ENCODE measurements at regions not wholly inside any gene's neighbourhood (a gene's known extent, or its start where the extent isn't known, plus 50 kb on each side); places are given as distances from the start of the nearest gene placed in this dataset.

DNA sequence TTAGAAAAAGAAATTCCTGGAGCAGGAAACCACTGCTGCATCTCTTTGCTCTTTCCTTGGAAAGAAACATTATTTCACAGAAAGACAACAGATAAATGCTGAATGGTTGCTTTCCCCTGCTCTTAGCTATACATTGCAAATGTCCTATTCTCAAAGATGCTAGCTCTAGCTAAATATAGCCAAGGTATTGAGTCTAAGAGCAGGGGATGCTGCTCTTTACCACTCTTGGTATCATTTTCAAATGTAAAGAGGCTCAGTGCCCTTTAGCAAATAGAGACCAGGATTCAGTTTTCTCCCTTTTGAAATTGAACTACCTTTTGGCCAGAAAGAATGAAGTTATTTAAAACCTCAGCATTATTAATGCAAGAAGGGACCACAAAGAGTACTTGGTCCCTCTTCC, 104.0 kb upstream of the FUT8 start:
- DNase-seq (ENCODE audit: insufficient read length), result no peak
- peak; percentile 86 for FAIRE-seq
- TF ChIP-seq POLR2A (IDR thresholded peaks at IDR 0.05; ENCODE audit: low read depth, low read length) (no peak), TAF1 (IDR thresholded peaks at IDR 0.05; ENCODE audit: borderline replicate concordance, low read depth, low read length) (no peak), POLR2AphosphoS5 (IDR thresholded peaks at IDR 0.05; ENCODE audit: low read depth, low read length) (no peak)

DNA sequence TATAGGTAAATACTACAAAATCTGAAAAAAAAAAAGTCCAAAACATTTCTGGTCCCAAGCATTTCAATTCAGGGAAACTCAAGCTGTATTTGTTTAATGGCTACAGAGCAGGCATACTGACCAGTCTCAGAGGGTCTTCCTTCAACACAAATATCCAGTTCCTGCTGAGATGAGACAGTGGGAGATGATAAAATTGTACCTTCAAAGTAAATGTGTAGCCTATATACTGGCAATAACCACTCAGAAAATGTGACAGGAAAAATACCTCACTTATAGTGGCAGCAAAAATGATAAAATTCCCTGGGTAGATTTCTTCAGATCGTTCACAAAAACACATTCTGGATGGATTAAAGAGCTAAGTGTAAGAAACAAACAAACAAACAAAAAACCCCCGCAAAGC, 102.0 kb upstream of the FUT8 start:
- no peak for FAIRE-seq

DNA sequence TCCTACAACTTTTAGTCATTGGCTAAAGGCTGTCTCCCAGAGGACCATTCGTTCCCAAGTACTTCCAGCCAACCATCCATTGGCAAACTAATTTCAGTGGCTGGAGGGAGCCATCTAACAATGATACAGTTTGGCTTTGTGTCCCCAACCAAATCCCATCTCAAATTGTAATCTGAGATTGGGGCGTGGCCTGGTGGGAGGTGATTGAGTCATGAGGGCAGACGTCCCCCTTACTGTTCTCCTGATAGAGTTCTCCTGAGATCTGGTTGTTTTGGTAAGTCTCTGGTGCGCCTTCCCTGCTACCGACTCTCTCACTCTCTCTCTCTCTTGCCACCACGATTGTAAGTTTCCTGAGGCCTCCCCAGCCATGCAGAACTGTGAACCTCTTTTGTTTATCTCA, 99.7 kb upstream of the FUT8 start:
- no peak for TF ChIP-seq POLR2AphosphoS5 (IDR thresholded peaks at IDR 0.05; ENCODE audit: low read depth, low read length)
- no peak for TF ChIP-seq TAF1 (IDR thresholded peaks at IDR 0.05; ENCODE audit: borderline replicate concordance, low read depth, low read length)
- TF ChIP-seq POLR2A (IDR thresholded peaks at IDR 0.05; ENCODE audit: low read depth, low read length), result no peak
- peak; percentile 81 for FAIRE-seq
- no peak for DNase-seq (ENCODE audit: insufficient read length)

More for the DNA sequence above, 102.0 kb upstream of the FUT8 start:
- DNase-seq (ENCODE audit: insufficient read length), result no peak
- TF ChIP-seq POLR2AphosphoS5 (IDR thresholded peaks at IDR 0.05; ENCODE audit: low read depth, low read length) (no peak), TAF1 (IDR thresholded peaks at IDR 0.05; ENCODE audit: borderline replicate concordance, low read depth, low read length) (no peak), POLR2A (IDR thresholded peaks at IDR 0.05; ENCODE audit: low read depth, low read length) (no peak)

DNA sequence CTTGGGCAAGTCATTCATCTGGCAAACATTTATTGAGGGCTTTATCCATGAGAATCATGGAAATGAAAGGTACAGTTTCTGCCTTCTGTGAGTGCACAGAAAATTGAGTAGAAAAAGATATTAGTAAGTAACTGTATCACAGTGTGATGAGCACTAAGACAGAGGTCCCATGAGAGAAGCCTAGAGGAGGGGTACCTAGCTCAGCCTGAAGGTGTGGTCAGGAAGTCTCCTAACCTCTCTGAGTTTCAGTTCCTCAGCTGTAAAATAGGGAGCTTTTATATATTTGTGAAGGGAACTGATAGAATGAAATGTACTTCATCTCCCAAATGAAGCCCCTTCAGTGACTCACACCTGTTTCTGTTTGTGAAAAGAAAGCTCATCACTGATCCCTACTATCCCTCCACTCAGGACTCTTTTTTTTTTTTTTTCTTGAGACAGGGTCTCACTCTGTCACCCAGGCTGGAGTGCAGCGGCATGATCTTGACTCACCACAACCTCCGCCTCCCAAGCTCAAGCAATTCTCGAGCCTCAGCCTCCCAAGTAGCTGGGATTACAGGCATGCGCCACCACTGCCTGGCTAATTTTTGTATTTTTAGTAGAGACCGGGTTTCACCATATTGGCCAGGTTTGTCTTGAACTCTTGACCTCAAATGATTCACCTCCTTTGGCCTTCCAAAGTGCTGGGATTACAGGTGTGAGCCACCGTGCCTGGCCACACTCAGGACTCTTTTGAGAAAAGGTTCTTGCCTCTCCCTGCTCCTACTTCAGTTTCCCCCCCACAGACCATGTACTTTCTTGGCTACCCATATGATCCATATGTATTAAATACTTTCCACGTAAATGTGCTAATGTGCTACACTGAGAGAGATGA, 93.7 kb upstream of the FUT8 start:
- no peak for DNase-seq (ENCODE audit: insufficient read length)
- TF ChIP-seq TAF1 (IDR thresholded peaks at IDR 0.05; ENCODE audit: borderline replicate concordance, low read depth, low read length), result no peak
- 0 out of 2 replicates have a peak, but pooled peaks have one; percentile 10 for TF ChIP-seq POLR2AphosphoS5 (IDR thresholded peaks at IDR 0.05; ENCODE audit: low read depth, low read length)
- FAIRE-seq, result peak; percentile 65

DNA sequence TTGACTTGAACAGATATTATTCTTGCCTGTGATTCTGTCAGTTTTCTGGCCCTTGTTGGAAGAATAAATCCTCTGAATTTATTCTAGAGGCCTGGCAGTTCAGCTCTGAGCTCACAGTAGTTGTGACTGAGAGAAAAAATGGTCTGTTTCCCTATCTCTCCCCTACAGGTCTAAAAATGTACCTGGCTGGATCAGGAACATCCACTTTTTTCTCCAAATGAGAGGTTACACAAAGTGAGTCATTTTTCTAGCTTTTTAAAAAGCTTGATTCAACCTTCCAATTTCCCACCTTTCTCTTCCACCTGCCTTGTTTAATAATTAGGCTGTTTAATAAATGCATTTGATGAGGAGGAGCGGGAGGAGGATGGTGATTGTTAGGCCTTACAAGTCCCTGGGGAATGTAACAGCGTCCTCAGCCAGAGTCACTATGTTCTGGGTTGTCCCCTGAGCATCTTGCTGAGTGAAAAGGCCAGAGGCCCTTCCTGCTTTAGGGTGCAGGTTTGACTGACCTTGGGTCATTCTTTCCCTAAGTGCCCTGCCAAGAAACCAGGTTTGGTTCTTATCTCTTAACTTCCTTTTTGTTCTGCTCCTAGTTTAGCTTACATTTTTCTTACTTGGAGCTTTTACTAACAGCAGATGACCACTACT, 91.7 kb upstream of the FUT8 start:
- no peak for TF ChIP-seq POLR2A (IDR thresholded peaks at IDR 0.05; ENCODE audit: low read depth, low read length)
- no peak for FAIRE-seq
- DNase-seq (ENCODE audit: insufficient read length), result no peak

DNA sequence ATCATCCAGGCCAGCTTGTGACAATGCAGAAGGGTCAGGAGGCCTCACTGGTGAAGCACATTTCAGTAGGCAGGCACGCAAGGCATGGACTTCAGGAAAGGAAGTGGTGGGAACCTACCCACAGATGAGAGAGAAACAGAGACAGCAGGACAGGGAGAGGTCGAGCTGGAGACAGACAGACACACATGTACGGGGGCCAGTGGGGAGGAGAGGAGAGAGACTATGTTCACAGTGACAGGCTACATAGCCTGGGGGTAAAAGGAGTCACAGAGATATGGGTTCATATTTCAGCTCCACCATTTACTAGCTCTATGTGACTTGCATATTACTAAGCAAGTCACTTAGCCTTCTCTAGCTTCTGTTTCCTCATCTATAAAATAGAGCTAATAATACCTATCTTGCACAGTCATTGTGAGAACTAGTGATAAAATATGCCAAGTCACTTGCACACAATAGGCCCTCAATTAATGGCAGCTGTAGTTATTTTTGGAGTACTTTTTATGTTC, 91.1 kb upstream of the FUT8 start:
- DNase-seq (ENCODE audit: insufficient read length) (no peak), FAIRE-seq (peak; percentile 92)
- TF ChIP-seq TAF1 (IDR thresholded peaks at IDR 0.05; ENCODE audit: borderline replicate concordance, low read depth, low read length) (no peak), POLR2A (IDR thresholded peaks at IDR 0.05; ENCODE audit: low read depth, low read length) (peak; percentile 55; the same call in 1 of the 2 replicates), POLR2AphosphoS5 (IDR thresholded peaks at IDR 0.05; ENCODE audit: low read depth, low read length) (0 out of 2 replicates have a peak, but pooled peaks have one; percentile 52)

DNA sequence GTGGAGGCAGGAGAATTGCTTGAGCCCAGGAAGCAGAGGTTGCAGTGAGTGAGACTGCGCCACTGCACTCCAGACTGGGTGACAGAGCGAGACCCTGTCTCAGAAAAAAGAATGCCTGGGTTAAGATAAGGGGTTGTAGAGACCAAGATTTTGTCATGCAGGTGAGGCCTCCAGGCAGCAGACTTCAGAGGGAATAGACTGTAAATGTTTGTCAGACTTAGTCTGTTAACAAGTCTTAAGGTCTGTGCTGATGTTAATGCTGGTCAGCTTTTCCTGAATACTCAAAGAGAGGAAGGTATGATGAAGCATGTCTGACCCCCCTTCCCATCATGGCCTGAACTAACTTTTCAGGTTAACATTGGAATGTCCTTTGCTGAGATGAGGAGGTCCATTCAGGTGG, 83.0 kb upstream of the FUT8 start:
- no peak for TF ChIP-seq POLR2A (IDR thresholded peaks at IDR 0.05; ENCODE audit: low read depth, low read length)
- no peak for TF ChIP-seq TAF1 (IDR thresholded peaks at IDR 0.05; ENCODE audit: borderline replicate concordance, low read depth, low read length)
- TF ChIP-seq POLR2AphosphoS5 (IDR thresholded peaks at IDR 0.05; ENCODE audit: low read depth, low read length), result no peak
- FAIRE-seq (peak; percentile 44), DNase-seq (ENCODE audit: insufficient read length) (no peak)

DNA sequence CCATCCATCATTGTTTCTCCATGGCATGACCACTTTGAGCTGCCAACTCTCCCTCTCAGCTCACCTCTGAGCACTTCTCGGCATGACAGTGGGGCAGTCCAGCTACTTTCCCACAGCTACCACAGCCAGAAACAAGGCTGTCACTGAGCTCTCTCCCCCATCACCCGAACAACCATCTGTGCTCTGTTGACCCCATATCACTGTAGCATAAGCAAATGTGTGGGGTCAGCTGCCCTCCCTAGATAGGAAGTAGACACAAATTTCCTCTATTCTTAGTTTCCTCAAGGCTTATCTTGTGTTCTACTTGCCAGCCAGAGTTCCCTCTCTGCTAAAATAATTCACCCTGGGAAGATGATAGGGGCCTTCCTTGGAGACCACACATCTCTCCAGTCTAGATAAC, 82.6 kb upstream of the FUT8 start:
- DNase-seq (ENCODE audit: insufficient read length) (no peak), FAIRE-seq (peak; percentile 14)
- TF ChIP-seq POLR2A (IDR thresholded peaks at IDR 0.05; ENCODE audit: low read depth, low read length), result no peak
- no peak for TF ChIP-seq TAF1 (IDR thresholded peaks at IDR 0.05; ENCODE audit: borderline replicate concordance, low read depth, low read length)
- no peak for TF ChIP-seq POLR2AphosphoS5 (IDR thresholded peaks at IDR 0.05; ENCODE audit: low read depth, low read length)

DNA sequence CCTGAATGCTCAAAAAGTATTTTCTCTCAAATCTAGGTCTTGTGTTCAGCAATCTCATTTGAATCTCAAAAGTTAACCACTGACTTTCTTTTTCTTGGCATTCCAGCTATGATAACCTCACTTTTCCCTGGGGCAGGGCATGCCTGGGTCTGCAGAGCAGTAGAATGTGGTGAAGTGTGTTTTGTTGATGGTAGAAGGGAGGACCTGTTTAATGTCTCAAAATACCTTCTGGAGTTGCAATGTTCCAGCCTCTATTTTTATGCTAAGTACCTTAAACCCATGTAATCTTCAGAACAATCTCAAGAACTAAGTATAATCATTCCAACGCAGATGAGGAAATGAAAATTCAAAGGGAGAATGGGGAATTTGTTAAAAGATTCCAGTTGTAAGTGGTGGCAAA, 82.1 kb upstream of the FUT8 start:
- TF ChIP-seq POLR2A (IDR thresholded peaks at IDR 0.05; ENCODE audit: low read depth, low read length) (no peak), TAF1 (IDR thresholded peaks at IDR 0.05; ENCODE audit: borderline replicate concordance, low read depth, low read length) (no peak)
- FAIRE-seq (peak; percentile 14), DNase-seq (ENCODE audit: insufficient read length) (no peak)

DNA sequence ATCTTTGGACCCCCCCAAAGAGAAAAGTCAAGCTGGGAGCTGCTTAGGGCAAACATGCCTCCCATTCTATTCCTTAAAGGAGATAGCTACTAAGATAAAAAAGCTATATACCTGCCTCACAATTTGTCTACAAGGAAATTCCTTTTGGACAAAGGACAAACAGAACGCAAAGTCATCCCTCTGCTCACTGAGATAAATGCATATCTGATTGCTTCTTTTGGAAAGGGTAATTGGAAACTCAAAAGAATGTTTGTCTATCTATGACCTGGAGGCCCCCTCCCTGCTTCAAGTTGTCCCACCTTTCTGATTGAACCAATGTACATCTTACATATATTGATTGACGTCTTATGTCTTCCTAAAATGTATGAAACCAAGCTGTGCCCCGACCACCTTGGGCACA, 80.9 kb upstream of the FUT8 start:
- DNase-seq (ENCODE audit: insufficient read length) (no peak), FAIRE-seq (no peak)
- TF ChIP-seq POLR2A (IDR thresholded peaks at IDR 0.05; ENCODE audit: low read depth, low read length), result no peak
- no peak for TF ChIP-seq POLR2AphosphoS5 (IDR thresholded peaks at IDR 0.05; ENCODE audit: low read depth, low read length)
- TF ChIP-seq TAF1 (IDR thresholded peaks at IDR 0.05; ENCODE audit: borderline replicate concordance, low read depth, low read length), result no peak

DNA sequence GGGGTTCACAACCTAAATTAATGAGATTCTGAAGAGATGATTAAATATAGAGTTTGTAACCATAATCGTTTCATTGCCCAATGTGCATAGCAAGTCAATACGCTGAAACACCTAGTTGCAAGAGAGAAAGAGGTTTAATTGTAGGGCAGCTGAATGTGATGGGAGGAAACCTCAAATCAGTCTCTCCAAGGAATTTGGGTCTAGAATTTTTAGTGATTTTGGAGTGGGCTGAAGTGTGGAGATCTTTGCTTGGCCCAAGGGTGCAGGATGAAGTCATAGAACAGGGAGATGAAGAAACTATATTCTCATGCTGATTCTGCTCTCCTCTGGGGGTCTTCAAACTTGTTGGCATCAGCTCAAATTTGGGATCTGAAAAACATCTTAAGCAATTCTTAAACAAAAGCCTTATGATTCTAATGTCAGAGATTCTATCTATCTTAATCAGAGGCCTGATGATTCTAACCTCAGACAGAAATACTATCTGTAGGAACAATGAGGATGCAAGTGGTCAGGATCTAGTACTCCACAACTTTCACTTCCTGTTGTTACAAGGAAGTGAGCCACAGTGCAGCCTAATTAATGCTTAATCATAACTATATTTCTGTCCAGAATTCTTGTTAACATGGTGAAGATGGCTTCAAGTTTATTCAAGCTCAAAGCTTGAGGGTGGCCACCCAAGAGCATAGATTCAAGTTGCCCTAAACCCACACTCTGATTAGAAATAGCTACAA, 80.2 kb upstream of the FUT8 start:
- TF ChIP-seq TAF1 (IDR thresholded peaks at IDR 0.05; ENCODE audit: borderline replicate concordance, low read depth, low read length) (no peak), POLR2AphosphoS5 (IDR thresholded peaks at IDR 0.05; ENCODE audit: low read depth, low read length) (no peak), POLR2A (IDR thresholded peaks at IDR 0.05; ENCODE audit: low read depth, low read length) (no peak)
- no peak for DNase-seq (ENCODE audit: insufficient read length)
- FAIRE-seq, result peak; percentile 53
